ENCODE measurements at regions not wholly inside any gene's neighbourhood (a gene's known extent, or its start where the extent isn't known, plus 50 kb on each side); places are given as distances from the start of the nearest gene placed in this dataset.
A peak's percentile ranks its signal among the peaks of the same experiment; 100 is the strongest.
"Not testable (repeated sequence)": the region's sequence is repeated elsewhere in the genome, so short reads cannot be mapped to it uniquely, and the experiment has no call there.

DNA sequence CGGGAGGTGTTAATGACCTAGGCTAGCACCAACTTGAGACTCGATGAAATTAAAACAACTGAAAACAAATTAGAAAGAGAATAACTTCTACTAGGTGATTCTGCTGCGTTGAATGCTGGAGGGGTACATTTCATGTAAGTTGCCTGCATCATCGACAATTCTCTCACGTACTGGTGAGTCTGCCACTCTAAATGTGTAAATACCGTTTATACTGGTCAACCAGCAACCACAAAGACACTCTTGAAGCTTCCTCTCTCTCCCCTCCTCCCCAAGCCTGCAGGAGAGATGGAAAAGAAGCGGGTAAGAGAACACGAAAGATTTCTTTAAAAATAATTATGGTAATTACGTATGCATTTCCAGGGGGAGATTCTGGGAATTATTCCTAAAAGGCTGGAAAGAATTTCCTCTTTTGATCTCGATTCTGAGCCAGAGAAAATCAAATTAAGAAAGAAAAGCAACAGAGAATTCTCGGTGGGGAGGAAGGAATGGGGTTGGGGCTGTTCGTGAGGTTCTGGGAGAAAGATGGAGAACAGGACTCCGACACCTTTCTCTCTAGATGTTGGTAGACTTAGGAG, 68.6 kb upstream of the MRTFB start:
- DNase-seq (ENCODE audit: low read depth), result no peak

GRCh38 chr16:14003074-14003570, 68.0 kb upstream of the MRTFB start:
- DNase-seq (ENCODE audit: low read depth), result peak; percentile 77

GRCh38 chr16:14004031-14004728, 66.9 kb upstream of the MRTFB start:
- DNase-seq (ENCODE audit: low read depth), result no peak

GRCh38 chr16:14004729-14005315, 66.3 kb upstream of the MRTFB start:
- DNase-seq (ENCODE audit: low read depth), result no peak

DNA sequence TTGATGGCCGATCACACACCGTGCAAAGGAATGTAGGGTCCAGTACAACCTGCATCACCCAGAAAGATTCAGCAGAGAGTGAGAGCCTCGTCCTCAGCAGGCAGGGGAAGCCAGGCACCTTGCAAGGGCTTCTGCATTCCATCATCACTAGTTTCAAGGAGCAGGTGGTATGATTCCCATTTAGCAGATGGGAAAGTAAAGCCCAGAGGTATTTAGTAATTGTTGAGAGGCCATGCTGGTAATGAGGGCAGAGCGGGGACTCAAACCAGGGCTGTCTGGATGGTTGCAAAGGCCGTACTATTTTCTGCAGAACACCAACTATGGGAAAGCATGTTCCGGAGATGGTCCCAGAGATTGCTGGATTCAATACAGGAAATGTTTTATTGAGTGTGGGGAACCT, 65.8 kb upstream of the MRTFB start:
- no peak for DNase-seq (ENCODE audit: low read depth)

DNA sequence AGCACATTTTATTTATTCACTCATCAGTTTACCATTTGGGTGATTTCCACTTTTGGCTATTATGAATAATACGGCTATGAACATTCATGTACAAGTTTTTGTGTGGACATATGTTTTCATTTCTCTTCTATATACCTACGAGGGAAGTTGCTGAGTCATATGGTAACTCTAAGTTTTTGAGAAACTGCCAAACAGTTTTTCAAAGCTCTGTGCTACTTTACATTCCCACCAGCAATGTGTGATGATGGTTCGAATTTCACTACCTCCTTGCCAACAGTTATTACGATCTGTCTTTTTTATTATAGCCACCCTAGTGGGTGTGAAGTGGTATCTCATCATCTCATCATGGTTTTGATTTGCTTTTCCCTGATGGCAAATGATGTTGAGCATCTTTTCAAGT, 63.7 kb upstream of the MRTFB start:
- no peak for DNase-seq (ENCODE audit: low read depth)

DNA sequence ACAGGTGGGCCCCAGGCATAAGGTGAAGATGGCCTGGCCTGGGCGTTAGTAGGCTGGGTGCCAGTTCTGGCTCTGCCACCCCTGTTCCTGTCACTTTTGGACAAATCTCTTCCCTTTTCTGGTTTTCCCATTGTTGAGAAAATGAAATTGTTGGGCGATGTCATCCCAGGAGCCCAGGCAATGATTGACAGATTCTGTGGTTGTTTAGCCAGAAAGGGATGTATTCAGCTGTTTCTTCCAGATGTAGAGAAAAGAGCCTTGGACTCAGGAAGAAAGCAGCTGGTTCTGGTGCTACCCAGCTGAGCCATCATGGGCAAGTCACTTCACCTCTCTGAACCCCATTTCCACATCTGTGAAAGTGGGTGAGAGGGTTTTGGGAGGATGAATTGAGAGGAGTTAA, 60.1 kb upstream of the MRTFB start:
- DNase-seq (ENCODE audit: low read depth), result peak; percentile 65

GRCh38 chr16:14011846-14012245, 59.3 kb upstream of the MRTFB start:
- DNase-seq (ENCODE audit: low read depth), result no peak

DNA sequence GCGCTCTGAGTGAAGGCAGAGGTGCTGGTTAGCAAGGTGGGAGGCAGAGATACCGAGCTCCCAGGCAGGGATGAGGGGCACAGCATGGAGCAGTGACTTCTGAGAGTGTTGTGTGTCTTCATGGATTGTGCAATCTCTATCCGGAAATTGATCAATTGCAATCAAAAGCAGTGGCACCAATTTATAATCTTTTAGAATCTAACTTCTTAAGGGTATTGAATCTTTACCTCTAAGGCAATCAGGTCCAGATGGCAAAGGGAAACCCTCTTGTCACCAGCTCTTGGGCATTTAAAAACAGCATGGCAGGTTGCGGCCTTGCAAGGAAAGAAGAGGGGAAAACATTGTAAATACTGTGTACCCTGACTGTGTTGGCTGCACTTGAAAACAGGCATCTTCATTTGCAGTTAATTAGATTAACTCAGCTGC, 58.0 kb upstream of the MRTFB start:
- no peak for DNase-seq (ENCODE audit: low read depth)

- DNase-seq (ENCODE audit: low read depth), result peak; percentile 99
Measured at GRCh38 chr16:14013571-14014283, 57.4 kb upstream of the MRTFB start.

DNA sequence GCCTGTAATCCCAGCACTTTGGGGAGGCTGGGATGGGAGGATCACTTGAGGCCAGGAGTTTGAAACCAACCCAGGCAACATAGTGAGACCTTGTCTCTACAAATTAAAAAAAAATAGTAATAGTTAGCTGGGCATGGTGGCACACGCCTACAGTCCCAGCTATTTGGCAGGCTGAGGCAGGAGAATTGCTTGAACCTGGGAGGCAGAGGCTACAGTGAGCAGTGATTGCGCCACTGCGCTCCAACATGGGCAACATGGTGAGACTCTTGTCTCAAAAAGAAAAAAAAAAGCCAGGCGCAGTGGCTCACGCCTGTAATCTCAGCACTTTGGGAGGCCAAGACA, 56.9 kb upstream of the MRTFB start:
- no peak for DNase-seq (ENCODE audit: low read depth)

DNA sequence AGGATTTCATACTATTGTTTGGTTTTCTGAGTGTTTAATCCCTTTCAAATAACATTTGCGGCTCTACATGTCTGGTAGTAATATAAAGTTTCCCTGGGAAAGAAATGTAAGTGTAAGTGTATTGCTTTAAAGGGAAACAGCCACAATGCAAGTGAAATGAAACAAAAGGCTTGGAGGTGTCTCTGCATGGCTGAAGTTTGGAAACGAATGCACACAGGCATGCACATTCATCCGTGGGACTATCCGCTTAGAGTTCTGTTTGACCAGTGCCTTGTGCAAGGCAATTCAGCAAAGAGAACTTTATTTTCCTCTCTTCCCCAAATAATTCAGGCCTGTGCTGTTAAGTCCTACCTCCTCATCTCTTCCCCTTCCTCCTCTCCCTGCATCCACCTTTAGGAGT, 56.1 kb upstream of the MRTFB start:
- peak; percentile 72 for DNase-seq (ENCODE audit: low read depth)

GRCh38 chr16:14015461-14015860, 55.7 kb upstream of the MRTFB start:
- peak; percentile 28 for DNase-seq (ENCODE audit: low read depth)

- DNase-seq (ENCODE audit: low read depth), result peak; percentile 90
Measured at GRCh38 chr16:14015948-14016347, 55.2 kb upstream of the MRTFB start.

DNA sequence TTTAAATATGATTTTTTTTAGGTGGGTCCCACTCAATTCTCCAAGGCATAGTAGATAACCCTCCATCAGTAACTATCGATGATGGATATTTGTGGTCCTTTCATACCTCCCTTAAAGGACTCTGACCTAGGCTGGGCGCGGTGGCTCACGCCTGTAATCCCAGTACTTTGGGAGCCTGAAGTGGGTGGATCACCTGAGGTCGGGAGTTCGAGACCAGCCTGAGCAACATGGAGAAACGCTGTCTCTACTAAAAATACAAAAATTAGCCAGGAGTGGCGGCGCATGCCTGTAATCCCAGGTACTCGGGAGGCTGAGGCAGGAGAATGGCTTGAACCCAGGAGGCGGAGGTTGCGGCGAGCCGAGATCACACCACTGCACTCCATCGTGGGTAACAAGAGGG, 54.8 kb upstream of the MRTFB start:
- DNase-seq (ENCODE audit: low read depth), result not testable (repeated sequence)

- DNase-seq (ENCODE audit: low read depth), result no peak
Measured at GRCh38 chr16:14017886-14018285, 53.2 kb upstream of the MRTFB start.

DNA sequence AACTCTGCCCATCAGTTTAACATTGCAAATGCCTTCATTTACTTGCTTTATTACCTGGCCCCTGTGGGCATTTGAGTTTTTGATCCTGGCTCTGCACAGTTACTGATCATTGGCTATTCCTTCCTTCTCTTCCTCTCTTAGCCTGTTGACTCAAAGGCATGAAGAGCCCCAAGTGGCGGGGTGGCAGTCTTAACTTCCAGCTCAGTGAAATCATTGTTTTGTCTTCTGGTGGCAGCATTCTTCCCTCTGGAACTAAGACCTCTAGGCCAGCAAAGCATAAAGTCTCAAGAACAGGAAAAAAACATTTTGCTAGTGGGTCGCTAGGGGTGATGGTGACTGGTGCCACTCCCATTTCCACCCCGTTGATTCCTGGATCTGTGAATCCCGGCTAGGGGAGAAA, 52.3 kb upstream of the MRTFB start:
- DNase-seq (ENCODE audit: low read depth), result peak; percentile 43

GRCh38 chr16:14020141-14020540, 51.0 kb upstream of the MRTFB start:
- no peak for DNase-seq (ENCODE audit: low read depth)

All from renal cortical epithelial cell (primary cell).